ENCODE measurements at regions not wholly inside any gene's neighbourhood (a gene's known extent, or its start where the extent isn't known, plus 50 kb on each side); places are given as distances from the start of the nearest gene placed in this dataset.

- no peak for DNase-seq (ENCODE audit: low read depth)
- H3K4me3 ChIP-seq (ENCODE audit: low read depth, low read length) = no peak overlapping the region
- TF ChIP-seq, protein P1, sequence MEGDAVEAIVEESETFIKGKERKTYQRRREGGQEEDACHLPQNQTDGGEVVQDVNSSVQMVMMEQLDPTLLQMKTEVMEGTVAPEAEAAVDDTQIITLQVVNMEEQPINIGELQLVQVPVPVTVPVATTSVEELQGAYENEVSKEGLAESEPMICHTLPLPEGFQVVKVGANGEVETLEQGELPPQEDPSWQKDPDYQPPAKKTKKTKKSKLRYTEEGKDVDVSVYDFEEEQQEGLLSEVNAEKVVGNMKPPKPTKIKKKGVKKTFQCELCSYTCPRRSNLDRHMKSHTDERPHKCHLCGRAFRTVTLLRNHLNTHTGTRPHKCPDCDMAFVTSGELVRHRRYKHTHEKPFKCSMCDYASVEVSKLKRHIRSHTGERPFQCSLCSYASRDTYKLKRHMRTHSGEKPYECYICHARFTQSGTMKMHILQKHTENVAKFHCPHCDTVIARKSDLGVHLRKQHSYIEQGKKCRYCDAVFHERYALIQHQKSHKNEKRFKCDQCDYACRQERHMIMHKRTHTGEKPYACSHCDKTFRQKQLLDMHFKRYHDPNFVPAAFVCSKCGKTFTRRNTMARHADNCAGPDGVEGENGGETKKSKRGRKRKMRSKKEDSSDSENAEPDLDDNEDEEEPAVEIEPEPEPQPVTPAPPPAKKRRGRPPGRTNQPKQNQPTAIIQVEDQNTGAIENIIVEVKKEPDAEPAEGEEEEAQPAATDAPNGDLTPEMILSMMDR (IDR thresholded peaks at IDR 0.05; ENCODE audit: control insufficient read depth, extremely low read depth, insufficient read depth) = no peak
Observed at GRCh38 chr4:178812866-178813265, 1370.6 kb upstream of the AGA start.

DNA sequence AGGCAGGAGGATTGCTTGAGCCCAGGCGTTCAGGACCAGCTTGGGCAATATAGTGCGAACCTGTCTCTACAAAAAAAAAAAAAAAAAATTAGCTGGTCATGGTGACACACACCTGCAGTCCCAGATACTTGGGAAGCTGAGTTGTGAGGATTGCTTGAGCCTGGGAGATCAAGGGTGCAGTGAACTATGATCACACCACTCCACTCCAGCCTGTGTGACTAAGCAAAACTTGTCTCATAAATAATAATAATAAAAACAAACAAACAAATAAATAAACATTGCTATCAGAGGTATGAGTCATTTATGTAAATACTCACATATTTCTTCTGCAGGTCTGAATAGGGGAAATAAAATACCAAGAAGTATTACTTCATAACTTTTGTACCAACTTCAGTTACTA, 1372.7 kb upstream of the AGA start:
- no peak for DNase-seq (ENCODE audit: low read depth)
- H3K4me3 ChIP-seq (ENCODE audit: low read depth, low read length) = no peak overlapping the region
- TF ChIP-seq, protein P1 (IDR thresholded peaks at IDR 0.05; ENCODE audit: control insufficient read depth, extremely low read depth, insufficient read depth) = no peak

- DNase-seq (ENCODE audit: low read depth) = no peak
- no peak overlapping the region for H3K4me3 ChIP-seq (ENCODE audit: low read depth, low read length)
- TF ChIP-seq, protein P1 (IDR thresholded peaks at IDR 0.05; ENCODE audit: control insufficient read depth, extremely low read depth, insufficient read depth) = no peak
Observed at GRCh38 chr4:178823673-178824295, 1381.5 kb upstream of the AGA start.

DNA sequence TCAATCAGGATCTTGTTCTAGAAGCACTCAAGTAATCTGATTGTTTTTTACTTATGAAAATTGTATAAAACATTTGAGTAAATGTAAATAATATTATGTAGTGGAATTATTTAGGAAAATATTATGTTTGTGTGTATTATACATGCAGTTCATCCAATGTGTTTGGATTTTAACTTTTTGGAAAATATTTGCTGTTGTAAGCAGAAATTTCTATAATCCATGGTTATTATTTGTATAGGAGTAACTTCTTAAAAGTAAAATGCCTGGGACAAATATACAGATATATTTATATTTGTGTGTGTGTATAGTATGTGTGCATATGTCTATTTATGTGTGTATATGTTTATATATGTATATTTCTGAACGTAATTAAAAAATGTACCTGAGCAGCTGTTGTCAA, 1394.6 kb upstream of the AGA start:
- DNase-seq (ENCODE audit: low read depth) = no peak
- H3K4me3 ChIP-seq (ENCODE audit: low read depth, low read length) = no peak overlapping the region
- TF ChIP-seq, protein P1 (IDR thresholded peaks at IDR 0.05; ENCODE audit: control insufficient read depth, extremely low read depth, insufficient read depth) = no peak

DNA sequence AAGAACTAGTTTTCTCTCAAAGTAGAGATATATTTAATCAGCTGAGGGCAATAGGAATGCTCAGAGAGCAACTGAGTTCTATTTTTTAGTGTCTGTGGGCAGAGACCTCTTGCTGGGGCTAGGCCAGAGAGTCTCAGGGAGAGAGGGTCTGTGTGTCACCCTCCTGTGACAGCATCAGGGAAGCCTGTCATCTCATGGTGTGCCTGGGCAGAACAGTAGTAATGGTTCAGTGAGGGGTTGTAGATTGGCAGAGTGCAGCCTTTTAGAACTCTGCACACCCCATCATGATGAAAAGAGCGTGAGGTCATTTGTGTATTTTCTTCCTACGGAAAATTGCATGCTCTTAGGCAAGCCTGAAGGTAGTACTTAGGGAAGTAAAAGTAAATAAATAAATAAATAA, 1396.5 kb upstream of the AGA start:
- TF ChIP-seq, protein P1 (IDR thresholded peaks at IDR 0.05; ENCODE audit: control insufficient read depth, extremely low read depth, insufficient read depth) = no peak
- H3K4me3 ChIP-seq (ENCODE audit: low read depth, low read length) = no peak overlapping the region
- no peak for DNase-seq (ENCODE audit: low read depth)

DNA sequence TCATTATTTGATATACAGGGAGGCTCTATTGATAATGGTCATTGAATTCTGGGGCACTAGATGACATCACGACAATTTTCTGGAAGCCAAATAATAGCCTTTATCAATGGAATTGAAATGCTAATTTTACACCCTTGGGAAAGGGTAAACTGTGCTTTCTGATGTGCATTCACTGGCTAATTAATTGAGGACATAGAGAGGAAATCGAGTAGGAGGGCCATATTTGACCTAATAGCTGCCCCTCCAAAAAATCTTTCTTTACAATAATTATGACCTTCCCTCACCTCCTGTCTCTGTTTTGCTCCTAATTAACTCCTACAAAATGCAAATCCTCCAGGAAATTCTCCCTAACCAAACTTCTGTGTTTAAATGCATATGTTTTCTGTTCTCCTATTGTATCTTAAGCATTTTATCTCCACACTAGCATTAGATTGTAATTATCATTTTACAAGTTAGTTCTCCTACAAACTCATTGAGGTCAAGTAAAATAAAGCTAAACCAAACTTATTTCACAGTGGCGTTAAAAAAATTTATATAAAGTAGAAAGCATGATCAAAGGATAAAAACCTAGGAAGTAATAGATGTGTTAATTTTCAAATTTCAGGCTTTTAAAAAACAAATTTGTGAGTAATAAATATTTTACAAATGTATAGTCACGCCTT, 1414.0 kb upstream of the AGA start:
- H3K4me3 ChIP-seq (ENCODE audit: low read depth, low read length) = no peak overlapping the region
- TF ChIP-seq, protein P1 (IDR thresholded peaks at IDR 0.05; ENCODE audit: control insufficient read depth, extremely low read depth, insufficient read depth) = no peak
- no peak for DNase-seq (ENCODE audit: low read depth)

DNA sequence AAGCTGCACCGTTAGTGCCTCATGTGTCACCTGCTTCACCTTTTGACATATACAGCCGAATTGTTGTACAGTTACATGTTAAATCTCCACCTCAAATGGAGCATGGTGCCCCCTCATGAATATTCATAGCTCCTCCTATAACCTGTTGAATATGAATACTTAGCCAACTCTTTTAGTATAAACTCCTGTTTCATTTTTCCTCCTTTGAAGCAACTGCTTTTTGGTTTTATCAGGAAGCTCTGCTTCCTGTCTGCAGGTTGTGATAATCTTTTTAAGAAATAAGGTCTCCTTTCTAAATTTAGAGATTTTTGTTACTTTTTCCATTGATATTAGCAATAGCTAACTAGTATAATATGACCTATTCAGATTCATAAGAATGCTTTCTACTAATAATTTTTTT, 1429.2 kb upstream of the AGA start:
- no peak overlapping the region for H3K4me3 ChIP-seq (ENCODE audit: low read depth, low read length)
- DNase-seq (ENCODE audit: low read depth) = no peak
- TF ChIP-seq, protein P1 (IDR thresholded peaks at IDR 0.05; ENCODE audit: control insufficient read depth, extremely low read depth, insufficient read depth) = no peak

Measured in LNCaP clone FGC (cell line).